OCI-LY1 (cell line): ENCODE measurements at regions not wholly inside any gene's neighbourhood (a gene's known extent, or its start where the extent isn't known, plus 50 kb on each side); places are given as distances from the start of the nearest gene placed in this dataset.

ENCODE experiments used
- CTCF ChIP-seq: fragments of 200-600 bp; sonication (generic), shearing (Covaris generic); IDR thresholded peaks from 2 replicates; pipeline ENCODE4 v1.5.1; 2017; ENCODE audit warnings: mild to moderate bottlenecking, antibody characterized with exemption, low read length, moderate library complexity, mixed read lengths
- EZH2 ChIP-seq: fragments of 200-600 bp; sonication (generic), shearing (Covaris generic); IDR thresholded peaks from 2 replicates; pipeline ENCODE4 v1.8.0; 2017; ENCODE audit warnings: borderline replicate concordance, mixed run types, mild to moderate bottlenecking, antibody characterized with exemption, low read length, moderate library complexity, mixed read lengths

DNA sequence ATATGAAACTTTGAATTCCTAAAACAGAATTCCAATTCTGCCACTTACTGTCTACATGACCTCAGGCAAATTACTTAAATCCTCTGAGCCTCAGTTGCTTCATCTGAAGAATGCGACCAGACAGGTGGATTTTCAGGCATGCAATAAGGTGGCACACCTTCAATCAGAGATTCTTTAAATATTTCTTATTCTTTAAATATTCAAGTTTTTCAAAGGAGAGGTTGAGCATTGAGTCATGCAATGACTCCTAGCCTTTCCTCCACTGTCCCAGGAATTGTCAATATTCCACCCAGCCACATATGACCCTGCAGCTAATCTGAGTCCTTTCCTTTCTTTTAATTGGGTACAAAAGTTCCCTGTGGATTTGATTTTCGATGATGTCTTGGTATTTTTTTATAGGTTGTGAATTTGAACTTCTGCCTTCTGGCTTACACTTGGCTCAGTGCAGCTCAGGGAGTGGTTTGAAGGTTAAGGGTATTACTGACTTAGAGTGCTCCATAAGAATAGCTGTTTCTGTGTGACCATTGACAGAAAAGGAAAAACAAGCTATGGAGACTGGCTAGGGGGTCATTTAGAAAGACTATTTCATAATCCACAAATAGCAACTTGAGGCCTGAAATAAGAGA lies 52.2 kb upstream of the PRDX6 start:
- TF ChIP-seq CTCF (no peak), EZH2 (no peak)
